Thoracic aorta (tissue), 2 donors: ENCODE measurements at regions not wholly inside any gene's neighbourhood (a gene's known extent, or its start where the extent isn't known, plus 50 kb on each side); places are given as distances from the start of the nearest gene placed in this dataset.
"Not testable (repeated sequence)": the region's sequence is repeated elsewhere in the genome, so short reads cannot be mapped to it uniquely, and the experiment has no call there.

ENCODE experiments used
- ATAC-seq: fragments of 150-250 bp; one replicate; pipeline ENCODE4 v1.8.0; 2017; ENCODE audit warnings: low read depth; ENCODE audit not compliant: insufficient number of reproducible peaks, low FRiP score
- DNase-seq: peaks from one replicate; pipeline ENCODE4 v3.0.0-alpha.2; 2020; ENCODE audit warnings: low spot score
- H3K27ac ChIP-seq, 2 donors: fragments of 200-600 bp; sonication (generic); 1 replicate in 1 of 2; 2 replicates in 1 of 2; pipeline ENCODE4 v1.5.1; 2016; ENCODE audit warnings: mild to moderate bottlenecking in 2 of 2, moderate library complexity in 2 of 2
- H3K27me3 ChIP-seq: fragments of 200-600 bp; sonication (generic); replicated peaks from 2 replicates; pipeline ENCODE4 v1.6.0; 2016; ENCODE audit warnings: mild to moderate bottlenecking; ENCODE audit not compliant: insufficient read depth
- H3K36me3 ChIP-seq: fragments of 200-600 bp; sonication (generic); one replicate; pipeline ENCODE4 v1.5.1; 2016
- H3K4me1 ChIP-seq, 2 donors: fragments of 200-600 bp; sonication (generic); 1 replicate in 1 of 2; 2 replicates in 1 of 2; pipeline versions ENCODE4 v1.5.1 to v1.6.0; 2016; ENCODE audit warnings: low read depth in 2 of 2, mild to moderate bottlenecking in 1 of 2; ENCODE audit not compliant: control insufficient read depth in 1 of 2
- H3K4me3 ChIP-seq: fragments of 200-600 bp; sonication (generic); 2 replicates; pipeline ENCODE4 v1.5.1; 2016; ENCODE audit warnings: mild to moderate bottlenecking
- H3K9me3 ChIP-seq: fragments of 200-600 bp; sonication (generic); 2 replicates; pipeline ENCODE4 v1.5.1; 2016
- TF ChIP-seq, protein P1 (sequence below): fragments of 200-600 bp; sonication (generic); IDR thresholded peaks from one replicate; pipeline ENCODE4 v1.5.1; 2019; ENCODE audit warnings: antibody characterized with exemption

DNA sequence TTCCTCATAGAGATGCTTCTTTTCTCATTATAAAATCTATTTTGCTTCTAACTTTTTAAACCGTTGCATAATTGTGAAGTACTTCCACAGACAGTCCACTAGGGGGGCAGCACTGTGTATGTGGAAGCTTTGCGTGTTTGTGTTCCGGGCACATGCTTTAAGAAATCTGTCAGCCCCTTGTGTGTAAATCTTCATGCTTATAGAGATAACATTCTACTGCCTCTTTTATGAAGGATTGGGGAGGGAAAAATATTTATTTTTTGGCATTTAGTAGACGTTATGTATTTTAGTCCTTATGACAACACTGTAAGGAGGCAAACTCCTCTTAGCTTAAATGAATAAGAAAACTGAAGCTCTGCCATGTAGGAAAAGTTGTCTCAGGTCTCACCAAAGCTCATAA is 157.3 kb upstream of the PTGFR start:
- Histone ChIP-seq H3K36me3 (no peaks in the 10 kb centered on the region), H3K9me3 (no peaks in the 10 kb centered on the region), H3K27ac (no peak overlapping the region), H3K27me3 (no peaks in the 10 kb centered on the region), H3K4me3 (no peak overlapping the region), H3K4me1 (no peaks in the 10 kb centered on the region)
- ATAC-seq (no peak), DNase-seq (no peak)
- TF ChIP-seq, protein P1, sequence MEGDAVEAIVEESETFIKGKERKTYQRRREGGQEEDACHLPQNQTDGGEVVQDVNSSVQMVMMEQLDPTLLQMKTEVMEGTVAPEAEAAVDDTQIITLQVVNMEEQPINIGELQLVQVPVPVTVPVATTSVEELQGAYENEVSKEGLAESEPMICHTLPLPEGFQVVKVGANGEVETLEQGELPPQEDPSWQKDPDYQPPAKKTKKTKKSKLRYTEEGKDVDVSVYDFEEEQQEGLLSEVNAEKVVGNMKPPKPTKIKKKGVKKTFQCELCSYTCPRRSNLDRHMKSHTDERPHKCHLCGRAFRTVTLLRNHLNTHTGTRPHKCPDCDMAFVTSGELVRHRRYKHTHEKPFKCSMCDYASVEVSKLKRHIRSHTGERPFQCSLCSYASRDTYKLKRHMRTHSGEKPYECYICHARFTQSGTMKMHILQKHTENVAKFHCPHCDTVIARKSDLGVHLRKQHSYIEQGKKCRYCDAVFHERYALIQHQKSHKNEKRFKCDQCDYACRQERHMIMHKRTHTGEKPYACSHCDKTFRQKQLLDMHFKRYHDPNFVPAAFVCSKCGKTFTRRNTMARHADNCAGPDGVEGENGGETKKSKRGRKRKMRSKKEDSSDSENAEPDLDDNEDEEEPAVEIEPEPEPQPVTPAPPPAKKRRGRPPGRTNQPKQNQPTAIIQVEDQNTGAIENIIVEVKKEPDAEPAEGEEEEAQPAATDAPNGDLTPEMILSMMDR: peak; percentile 31

DNA sequence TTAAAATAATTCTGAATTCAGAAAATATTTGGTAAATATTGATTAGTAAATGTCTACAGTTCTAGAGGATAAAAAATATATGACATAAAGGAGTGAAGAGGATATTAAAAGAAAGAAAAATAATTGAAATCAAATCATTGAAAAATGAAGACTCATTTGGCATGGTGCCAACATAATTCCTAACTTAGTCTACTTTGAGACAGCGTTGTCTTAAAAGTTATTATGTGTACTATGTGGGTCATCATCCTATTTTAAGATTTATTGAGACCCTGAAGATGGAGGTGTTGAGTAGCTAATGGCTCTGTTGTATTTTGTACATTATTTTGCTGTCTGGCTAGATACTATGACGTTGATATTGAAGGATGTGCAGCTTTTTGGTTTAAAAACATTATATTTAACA is 156.7 kb upstream of the PTGFR start:
- H3K27me3 ChIP-seq: no peaks in the 10 kb centered on the region
- no peak overlapping the region for H3K27ac ChIP-seq
- no peaks in the 10 kb centered on the region for H3K9me3 ChIP-seq
- H3K4me1 ChIP-seq: no peaks in the 10 kb centered on the region
- TF ChIP-seq, protein P1: no peak
- ATAC-seq: no peak
- H3K4me3 ChIP-seq: no peak overlapping the region
- no peak for DNase-seq
- no peaks in the 10 kb centered on the region for H3K36me3 ChIP-seq

DNA sequence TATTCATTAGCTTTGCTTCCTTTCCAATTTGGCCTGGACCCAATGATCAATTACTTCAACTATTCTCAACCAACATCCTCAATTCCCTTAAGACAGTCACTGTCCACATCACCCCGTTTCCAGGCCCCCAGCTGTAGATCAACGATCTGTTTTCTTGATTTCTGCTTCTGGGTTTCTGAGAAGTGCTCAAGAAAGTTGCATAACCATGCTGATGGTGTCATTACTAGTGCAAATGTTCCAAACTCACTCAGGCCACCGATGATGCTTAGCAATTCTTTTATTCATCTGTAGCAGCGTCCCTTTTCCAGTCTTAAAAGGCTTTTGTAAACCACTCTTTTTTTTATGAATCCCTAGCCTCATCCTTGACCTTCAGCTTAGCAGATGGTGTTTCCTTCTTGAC is 155.8 kb upstream of the PTGFR start:
- H3K9me3 ChIP-seq: no peaks in the 10 kb centered on the region
- TF ChIP-seq, protein P1: no peak
- H3K27ac ChIP-seq: no peak overlapping the region
- ATAC-seq (no peak), DNase-seq (no peak)
- H3K4me3 ChIP-seq: no peak overlapping the region
- no peaks in the 10 kb centered on the region for H3K36me3 ChIP-seq
- H3K4me1 ChIP-seq: no peaks in the 10 kb centered on the region
- H3K27me3 ChIP-seq: no peaks in the 10 kb centered on the region

DNA sequence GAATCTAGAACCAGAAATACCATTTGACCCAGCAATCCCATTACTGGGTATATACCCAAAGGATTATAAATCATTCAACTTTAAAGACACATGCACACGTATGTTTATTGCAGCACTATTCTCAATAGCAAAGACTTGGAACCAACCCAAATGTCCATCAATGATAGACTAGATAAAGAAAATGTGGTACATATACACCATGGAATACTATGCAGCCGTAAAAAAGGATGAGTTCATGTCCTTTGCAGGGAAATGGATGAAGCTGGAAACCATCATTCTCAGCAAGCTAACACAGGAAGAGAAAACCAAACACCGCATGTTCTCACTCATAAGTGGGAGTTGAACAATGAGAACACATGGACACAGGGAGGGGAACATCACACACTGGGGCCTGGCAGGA is 154.0 kb upstream of the PTGFR start:
- not testable (repeated sequence) for H3K4me1 ChIP-seq, H3K36me3 ChIP-seq, ATAC-seq, DNase-seq, H3K4me3 ChIP-seq, H3K27ac ChIP-seq, H3K9me3 ChIP-seq, H3K27me3 ChIP-seq

DNA sequence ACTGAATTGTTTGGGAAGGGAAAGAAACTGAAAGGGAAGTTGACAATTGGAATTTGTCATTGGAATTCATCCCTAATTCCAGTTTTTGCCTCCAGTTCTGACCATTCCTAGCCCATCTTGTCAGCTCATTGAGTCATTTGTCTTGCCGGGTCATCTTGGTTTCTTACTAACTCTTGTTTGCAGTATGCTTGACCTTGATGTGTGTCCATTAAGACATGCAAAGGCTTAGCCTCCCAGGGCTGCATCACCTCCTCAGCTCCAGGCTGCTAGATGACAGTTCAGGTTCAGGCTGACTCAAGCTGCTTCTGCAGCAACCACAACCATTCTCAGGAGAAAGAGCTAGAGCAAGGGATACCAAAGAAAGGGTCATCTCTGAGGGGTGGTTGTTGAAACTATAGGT is 151.3 kb upstream of the PTGFR start:
- no peaks in the 10 kb centered on the region for H3K36me3 ChIP-seq
- H3K4me1 ChIP-seq: no peaks in the 10 kb centered on the region
- no peak for ATAC-seq
- H3K27ac ChIP-seq: no peak overlapping the region
- no peaks in the 10 kb centered on the region for H3K27me3 ChIP-seq
- no peaks in the 10 kb centered on the region for H3K9me3 ChIP-seq
- H3K4me3 ChIP-seq: no peak overlapping the region
- DNase-seq: no peak
- TF ChIP-seq, protein P1: no peak

DNA sequence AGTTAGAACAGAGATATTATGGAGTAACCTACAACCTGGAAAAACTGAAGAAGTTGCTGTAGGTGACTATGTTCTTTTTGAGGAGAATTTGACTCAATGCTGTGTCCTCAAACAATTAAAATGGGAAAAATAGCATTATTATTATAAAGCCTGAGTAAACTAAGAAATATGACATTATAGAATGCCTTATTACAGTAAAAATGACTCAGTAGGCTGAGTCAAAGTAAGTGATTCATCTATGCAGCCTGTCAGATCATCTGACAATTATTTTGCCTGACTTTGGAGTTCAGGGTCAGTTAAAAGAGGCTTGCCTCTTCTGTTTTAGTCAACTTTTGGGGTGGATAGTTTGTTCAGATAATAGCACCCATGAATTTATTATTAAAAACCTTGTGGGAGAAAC is 150.8 kb upstream of the PTGFR start:
- Histone ChIP-seq H3K36me3 (no peaks in the 10 kb centered on the region), H3K4me3 (no peak overlapping the region), H3K4me1 (no peaks in the 10 kb centered on the region), H3K27ac (no peak overlapping the region), H3K27me3 (no peaks in the 10 kb centered on the region), H3K9me3 (no peaks in the 10 kb centered on the region)
- DNase-seq: no peak
- ATAC-seq: peak; percentile 28
- TF ChIP-seq, protein P1: no peak
